Upper lobe of left lung (tissue), 6 donors: ENCODE measurements at regions not wholly inside any gene's neighbourhood (a gene's known extent, or its start where the extent isn't known, plus 50 kb on each side); places are given as distances from the start of the nearest gene placed in this dataset.
A peak's percentile ranks its signal among the peaks of the same experiment; 100 is the strongest.

ENCODE experiments used
- ATAC-seq, 2 donors: fragments of 200-7000 bp; cut with Tn5 transposase; one replicate each; pipeline ENCODE4 v1.9.1; 2022; ENCODE audit warnings: mild to moderate bottlenecking in 2 of 2, moderate library complexity in 2 of 2; ENCODE audit not compliant: low FRiP score in 2 of 2
- DNase-seq, 2 donors: peaks; one replicate each; pipeline ENCODE4 v3.0.0-alpha.2; 2019 to 2020
- H3K27ac ChIP-seq, 4 donors: fragments of 200-600 bp; sonication (generic); one replicate each; pipeline ENCODE4 v1.5.1; 2016 to 2019
- H3K27me3 ChIP-seq, 4 donors: fragments of 200-600 bp; sonication (generic); one replicate each; pipeline ENCODE4 v1.5.1; 2017 to 2019
- H3K36me3 ChIP-seq, 4 donors: fragments of 200-600 bp; sonication (generic); one replicate each; pipeline ENCODE4 v1.5.1; 2016 to 2019
- H3K4me1 ChIP-seq, 4 donors: fragments of 200-600 bp; sonication (generic); one replicate each; pipeline ENCODE4 v1.5.1; 2018 to 2019
- H3K4me3 ChIP-seq, 4 donors: fragments of 200-600 bp; sonication (generic); one replicate each; pipeline ENCODE4 v1.5.1; 2017 to 2019; ENCODE audit warnings: mild to moderate bottlenecking in 2 of 4, moderate library complexity in 1 of 4
- H3K9me3 ChIP-seq, 4 donors: fragments of 200-600 bp; sonication (generic); one replicate each; pipeline ENCODE4 v1.5.1; 2018 to 2019
- EP300 ChIP-seq, 4 donors: sonication (generic); formaldehyde crosslinking; IDR thresholded peaks; one replicate each; pipeline ENCODE4 v1.5.1; 2017; ENCODE audit warnings: antibody characterized with exemption in 4 of 4, control low read depth in 2 of 4
- POLR2A ChIP-seq, 4 donors: fragments of 450-650 bp; IDR thresholded peaks; one replicate each; pipeline ENCODE4 v1.5.1; 2016 to 2017; ENCODE audit warnings: antibody characterized with exemption in 4 of 4, mild to moderate bottlenecking in 2 of 4
- POLR2AphosphoS5 ChIP-seq, 2 donors: sonication (generic); formaldehyde crosslinking; IDR thresholded peaks; one replicate each; pipeline ENCODE4 v1.5.1; 2017; ENCODE audit warnings: antibody characterized with exemption in 2 of 2
- WGBS, 2 donors: methylation state at CpG; one replicate each; pipeline ENCODE4 v1.1.5; 2017 to 2018; 5-methylcytosine and 5-hydroxymethylcytosine counted together
- TF ChIP-seq, protein P1 (sequence below), 6 experiments: fragments of 450-650 bp in 4 of 6; fragments of 200-600 bp in 2 of 6; sonication (generic) in 2 of 6; IDR thresholded peaks; one replicate each; pipeline ENCODE4 v1.5.1; 2016 to 2019; ENCODE audit warnings: antibody characterized with exemption in 6 of 6
- donor health status: DM: no; HTN: no; CAD: no; lungs with moderate emphysema.
- donor health status: DM: no; HTN: yes; CAD: no; lungs with severe emphysema.

DNA sequence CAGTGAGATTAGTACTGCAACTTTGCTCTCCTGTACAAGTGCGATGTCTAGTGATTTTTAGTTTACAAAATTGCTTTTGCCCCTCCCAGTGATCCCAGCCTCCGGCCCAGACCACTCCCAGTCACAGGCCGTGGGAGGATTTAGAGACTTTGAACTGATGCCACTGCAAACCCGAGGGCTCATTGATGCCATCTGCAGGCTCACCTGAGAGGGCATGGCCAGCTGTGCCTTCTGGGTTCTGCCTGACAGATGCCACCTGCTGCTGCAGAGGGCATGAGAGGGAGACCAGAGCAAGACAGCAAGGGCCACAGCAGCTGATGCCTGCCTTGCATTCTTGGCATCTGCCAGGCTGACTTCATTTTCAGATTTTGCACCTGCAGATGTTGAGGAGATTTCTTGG is 593.8 kb downstream of the CDK5RAP2 start:
- ATAC-seq (no peak), DNase-seq (no peak)
- H3K27me3 ChIP-seq: no peaks in the 10 kb centered on the region
- H3K36me3 ChIP-seq: no peaks in the 10 kb centered on the region
- H3K4me1 ChIP-seq: no peaks in the 10 kb centered on the region
- WGBS, 2 donors: 48 to 59% methylated on average over 4 of the region's 4 CpGs
- H3K27ac ChIP-seq: no peak overlapping the region
- no peaks in the 10 kb centered on the region for H3K9me3 ChIP-seq
- H3K4me3 ChIP-seq: no peak overlapping the region
- TF ChIP-seq POLR2A (IDR thresholded peaks at IDR 0.05) (no peak), EP300 (IDR thresholded peaks at IDR 0.05) (no peak), POLR2AphosphoS5 (IDR thresholded peaks at IDR 0.05) (no peak)
- TF ChIP-seq, protein P1, sequence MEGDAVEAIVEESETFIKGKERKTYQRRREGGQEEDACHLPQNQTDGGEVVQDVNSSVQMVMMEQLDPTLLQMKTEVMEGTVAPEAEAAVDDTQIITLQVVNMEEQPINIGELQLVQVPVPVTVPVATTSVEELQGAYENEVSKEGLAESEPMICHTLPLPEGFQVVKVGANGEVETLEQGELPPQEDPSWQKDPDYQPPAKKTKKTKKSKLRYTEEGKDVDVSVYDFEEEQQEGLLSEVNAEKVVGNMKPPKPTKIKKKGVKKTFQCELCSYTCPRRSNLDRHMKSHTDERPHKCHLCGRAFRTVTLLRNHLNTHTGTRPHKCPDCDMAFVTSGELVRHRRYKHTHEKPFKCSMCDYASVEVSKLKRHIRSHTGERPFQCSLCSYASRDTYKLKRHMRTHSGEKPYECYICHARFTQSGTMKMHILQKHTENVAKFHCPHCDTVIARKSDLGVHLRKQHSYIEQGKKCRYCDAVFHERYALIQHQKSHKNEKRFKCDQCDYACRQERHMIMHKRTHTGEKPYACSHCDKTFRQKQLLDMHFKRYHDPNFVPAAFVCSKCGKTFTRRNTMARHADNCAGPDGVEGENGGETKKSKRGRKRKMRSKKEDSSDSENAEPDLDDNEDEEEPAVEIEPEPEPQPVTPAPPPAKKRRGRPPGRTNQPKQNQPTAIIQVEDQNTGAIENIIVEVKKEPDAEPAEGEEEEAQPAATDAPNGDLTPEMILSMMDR (IDR thresholded peaks at IDR 0.05): no peak

DNA sequence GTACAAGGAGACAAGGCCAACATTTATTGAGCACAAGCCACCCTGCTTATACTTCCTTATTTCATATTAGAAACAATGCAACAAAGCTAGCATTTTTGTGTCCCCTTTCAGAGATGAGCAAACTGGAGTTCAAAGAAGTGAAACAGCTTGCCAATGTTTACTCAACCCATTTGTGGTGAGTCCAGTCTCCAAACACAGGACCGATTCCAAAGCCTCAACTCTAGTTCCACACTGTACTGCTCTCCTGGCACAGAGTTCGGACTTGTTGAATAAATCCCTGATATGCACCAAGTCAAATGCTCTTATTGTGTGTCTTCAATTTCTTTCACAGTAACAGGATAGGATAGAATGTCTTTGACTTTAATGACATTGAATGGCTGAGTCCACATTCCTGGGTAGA is 604.8 kb upstream of the BRINP1 start:
- no peaks in the 10 kb centered on the region for H3K36me3 ChIP-seq
- no peaks in the 10 kb centered on the region for H3K9me3 ChIP-seq
- H3K27me3 ChIP-seq: no peaks in the 10 kb centered on the region
- no peak for DNase-seq
- no peak for ATAC-seq
- TF ChIP-seq POLR2AphosphoS5 (IDR thresholded peaks at IDR 0.05) (no peak), POLR2A (IDR thresholded peaks at IDR 0.05) (no peak), EP300 (IDR thresholded peaks at IDR 0.05) (no peak)
- TF ChIP-seq, protein P1 (IDR thresholded peaks at IDR 0.05): no peak
- peaks cover under 1 to 3% (median under 1%) of the 10 kb centered on the region in 4 donors for H3K4me1 ChIP-seq
- H3K27ac ChIP-seq: no peak overlapping the region
- no peak overlapping the region for H3K4me3 ChIP-seq
- WGBS, 2 donors: 36 to 48% methylated on average over 2 of the region's 2 CpGs

DNA sequence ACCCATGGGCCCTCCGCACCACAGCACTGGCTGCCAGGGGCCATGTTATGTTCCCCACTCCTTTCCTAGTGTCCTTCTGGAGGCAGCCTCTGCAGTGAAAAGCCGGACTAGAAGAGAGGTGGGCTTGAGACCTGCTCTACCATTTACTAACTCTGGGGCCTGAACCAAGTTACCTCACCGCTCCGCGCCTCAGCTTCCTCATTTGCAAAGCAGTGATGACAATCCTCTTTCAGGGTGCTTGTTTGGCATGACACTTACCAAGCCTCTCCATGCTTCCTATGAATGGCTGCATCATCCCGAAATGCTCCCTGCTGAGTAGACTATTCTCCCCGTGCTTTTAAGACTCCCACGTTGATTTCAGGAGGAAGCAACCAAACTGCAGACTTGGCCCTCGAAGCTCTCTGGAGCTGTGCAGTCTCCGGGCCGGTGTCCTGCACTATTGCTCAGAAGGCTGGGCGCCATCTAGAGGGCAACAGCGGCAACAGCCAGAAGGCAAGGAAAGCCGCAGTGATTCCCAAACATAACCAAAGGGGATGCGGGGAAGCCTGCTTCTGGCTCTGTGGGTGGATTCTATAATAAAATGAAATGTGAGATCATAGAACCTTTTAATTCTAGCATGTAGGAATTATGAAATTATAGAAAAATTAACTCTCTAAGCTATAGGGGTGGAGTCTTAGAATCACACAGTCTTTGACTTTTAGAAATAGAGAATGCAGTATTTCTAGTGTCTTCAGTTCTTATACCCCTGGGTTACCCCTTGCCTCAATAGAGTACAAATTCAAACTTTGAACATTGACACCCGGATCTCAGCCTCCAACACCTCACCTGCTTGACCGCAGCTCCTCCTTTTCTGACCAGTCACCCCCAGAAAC is 599.8 kb upstream of the BRINP1 start:
- Histone ChIP-seq H3K4me1 (peaks cover 8 to 15% (median 11%) of the 10 kb centered on the region in 4 donors), H3K27me3 (no peaks in the 10 kb centered on the region), H3K9me3 (no peaks in the 10 kb centered on the region), H3K4me3 (no peak overlapping the region), H3K36me3 (no peaks in the 10 kb centered on the region), H3K27ac (no peak overlapping the region)
- TF ChIP-seq, protein P1 (IDR thresholded peaks at IDR 0.05): peak; percentile 62 to 86 (median 77)
- no peak for TF ChIP-seq POLR2AphosphoS5 (IDR thresholded peaks at IDR 0.05)
- no peak for TF ChIP-seq POLR2A (IDR thresholded peaks at IDR 0.05)
- peak in 1 of 2 donors; percentile 78 for DNase-seq
- peak; percentile 86 to 93 for ATAC-seq
- WGBS, 2 donors: 33% methylated on average over 17 of the region's 17 CpGs

DNA sequence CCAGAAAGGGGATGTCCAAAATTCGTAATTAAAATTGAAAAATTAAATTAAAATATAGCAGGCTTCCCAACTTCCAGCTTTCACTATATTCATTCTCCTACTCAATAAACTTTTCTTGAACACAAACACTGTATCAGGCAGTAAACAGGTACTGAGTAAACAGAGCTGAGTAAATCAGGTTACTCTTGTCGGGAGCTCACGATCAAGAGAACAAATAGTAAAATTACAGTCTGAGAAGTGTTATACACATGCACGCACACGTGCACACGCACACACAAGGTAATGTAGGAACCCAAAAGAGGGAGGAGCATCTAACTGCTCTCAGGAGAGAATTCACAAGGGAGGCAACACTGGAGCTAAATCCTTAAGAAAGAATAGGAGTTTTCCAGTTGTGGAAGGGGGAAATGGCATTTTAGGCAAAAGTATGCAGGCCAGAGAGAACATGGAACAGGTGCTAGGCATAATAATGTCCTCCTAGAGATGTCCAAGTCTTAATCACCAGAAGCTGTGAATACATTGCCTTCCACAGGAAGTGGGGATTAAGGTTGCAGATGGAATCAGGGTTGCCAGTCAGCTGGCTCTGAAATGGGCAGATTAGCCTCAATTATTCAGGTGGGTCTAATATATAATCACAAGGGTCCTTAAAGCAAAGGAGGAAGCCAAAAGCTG is 598.8 kb upstream of the BRINP1 start:
- ATAC-seq (peak in 1 of 2 donors; percentile 34), DNase-seq (no peak)
- H3K4me3 ChIP-seq: no peak overlapping the region
- TF ChIP-seq, protein P1 (IDR thresholded peaks at IDR 0.05): no peak
- TF ChIP-seq POLR2A (IDR thresholded peaks at IDR 0.05): no peak
- TF ChIP-seq EP300 (IDR thresholded peaks at IDR 0.05): no peak
- TF ChIP-seq POLR2AphosphoS5 (IDR thresholded peaks at IDR 0.05): no peak
- H3K4me1 ChIP-seq: peaks cover 17 to 25% (median 21%) of the 10 kb centered on the region in 4 donors
- WGBS, 2 donors: 56 to 68% methylated on average over 6 of the region's 6 CpGs
- no peak overlapping the region for H3K27ac ChIP-seq
- no peaks in the 10 kb centered on the region for H3K27me3 ChIP-seq
- H3K36me3 ChIP-seq: no peaks in the 10 kb centered on the region
- H3K9me3 ChIP-seq: no peaks in the 10 kb centered on the region
